CD14-positive monocyte (primary cell): ENCODE measurements at regions not wholly inside any gene's neighbourhood (a gene's known extent, or its start where the extent isn't known, plus 50 kb on each side); places are given as distances from the start of the nearest gene placed in this dataset.

Experiments
- DNase-seq, 3 donors: peaks; one replicate each; pipeline ENCODE4 v3.0.0-alpha.2; 2011 to 2022
- H2AFZ ChIP-seq: 2 replicates; pipeline ENCODE4 v1.6.0; 2012; ENCODE audit warnings: mild to moderate bottlenecking, low read depth, low read length, inconsistent platforms; ENCODE audit not compliant: insufficient read depth, poor library complexity, severe bottlenecking
- H3K27ac ChIP-seq, 2 donors: 1 replicate in 1 of 2; 2 replicates in 1 of 2; pipeline ENCODE4 v1.5.1; 2012 to 2013; ENCODE audit warnings: low read length in 2 of 2, control low read depth in 1 of 2, inconsistent platforms in 1 of 2, low read depth in 1 of 2, mild to moderate bottlenecking in 1 of 2
- H3K27me3 ChIP-seq, 2 donors: one replicate each; pipeline versions ENCODE4 v1.6.0 to v1.6.1; 2011 to 2013; ENCODE audit warnings: low read length in 2 of 2; ENCODE audit not compliant: control insufficient read depth in 2 of 2, insufficient read depth in 2 of 2
- H3K36me3 ChIP-seq, 2 donors: replicated peaks in 1 of 2; 1 replicate in 1 of 2; 2 replicates in 1 of 2; pipeline versions ENCODE4 v1.5.1 to v1.6.1; 2012 to 2013; ENCODE audit warnings: low read length in 2 of 2, control low read depth in 1 of 2, inconsistent platforms in 1 of 2, mild to moderate bottlenecking in 1 of 2; ENCODE audit not compliant: insufficient read depth in 2 of 2, control insufficient read depth in 1 of 2
- H3K4me1 ChIP-seq, 2 donors: 1 replicate in 1 of 2; 2 replicates in 1 of 2; pipeline versions ENCODE4 v1.5.1 to v1.6.1; 2012 to 2013; ENCODE audit warnings: low read length in 2 of 2, control low read depth in 1 of 2, inconsistent platforms in 1 of 2, mild to moderate bottlenecking in 1 of 2, moderate library complexity in 1 of 2; ENCODE audit not compliant: insufficient read depth in 2 of 2, control insufficient read depth in 1 of 2
- H3K4me2 ChIP-seq: replicated peaks from 2 replicates; pipeline ENCODE3; 2012; ENCODE audit warnings: low read length, moderate library complexity, mild to moderate bottlenecking; ENCODE audit not compliant: poor library complexity, severe bottlenecking; ENCODE audit errors: extremely low read depth
- H3K4me3 ChIP-seq, 3 experiments: fragments of 200-600 bp in 1 of 3; sonication (generic) in 1 of 3; replicated peaks in 1 of 3; 1 replicate in 2 of 3; 2 replicates in 1 of 3; pipeline ENCODE4 v1.5.1; 2011 to 2013; ENCODE audit warnings: low read length in 3 of 3, mild to moderate bottlenecking in 3 of 3, control low read depth in 2 of 3, low read depth in 2 of 3, inconsistent platforms in 1 of 3, moderate library complexity in 1 of 3
- H3K79me2 ChIP-seq: 2 replicates; pipeline ENCODE4 v1.6.0; 2012; ENCODE audit warnings: mild to moderate bottlenecking, control low read depth, inconsistent platforms, low read length, moderate library complexity; ENCODE audit not compliant: insufficient read depth
- H3K9ac ChIP-seq: 2 replicates; pipeline ENCODE4 v1.6.0; 2017; ENCODE audit warnings: low read length, mild to moderate bottlenecking; ENCODE audit not compliant: insufficient read depth, poor library complexity, severe bottlenecking
- H3K9me3 ChIP-seq, 2 donors: replicated peaks in 1 of 2; 1 replicate in 1 of 2; 2 replicates in 1 of 2; pipeline versions ENCODE4 v1.5.1 to v1.6.1; 2012 to 2013; ENCODE audit warnings: low read length in 2 of 2, control low read depth in 1 of 2; ENCODE audit not compliant: control insufficient read depth in 1 of 2, insufficient read depth in 1 of 2
- H4K20me1 ChIP-seq: 2 replicates; pipeline ENCODE4 v1.6.0; 2012; ENCODE audit warnings: mild to moderate bottlenecking, low read length, control low read depth, moderate library complexity; ENCODE audit not compliant: insufficient read depth
- H3K27ac Mint-ChIP-seq, 7 donors: one replicate each; pipeline ENCODE4 v1.8.0; 2020; ENCODE audit warnings: mild to moderate bottlenecking in 7 of 7, mixed read lengths in 7 of 7, moderate library complexity in 6 of 7, inconsistent platforms in 2 of 7
- H3K27me3 Mint-ChIP-seq, 3 donors: one replicate each; pipeline ENCODE4 v1.8.0; 2021 to 2022; ENCODE audit warnings: low read depth in 3 of 3, mild to moderate bottlenecking in 3 of 3, mixed read lengths in 3 of 3, moderate library complexity in 3 of 3, inconsistent platforms in 1 of 3
- H3K36me3 Mint-ChIP-seq, 2 donors: one replicate each; pipeline ENCODE4 v1.8.0; 2020; ENCODE audit warnings: mixed read lengths in 2 of 2, inconsistent platforms in 1 of 2, mild to moderate bottlenecking in 1 of 2
- H3K4me1 Mint-ChIP-seq: one replicate; pipeline ENCODE4 v1.8.0; 2020; ENCODE audit warnings: mild to moderate bottlenecking, mixed read lengths
- H3K4me3 Mint-ChIP-seq, 2 donors: one replicate each; pipeline ENCODE4 v1.8.0; 2020; ENCODE audit warnings: mild to moderate bottlenecking in 2 of 2, mixed read lengths in 2 of 2, moderate library complexity in 1 of 2
- H3K9me3 Mint-ChIP-seq, 7 donors: one replicate each; pipeline ENCODE4 v1.8.0; 2020 to 2022; ENCODE audit warnings: mixed read lengths in 7 of 7, mild to moderate bottlenecking in 6 of 7, moderate library complexity in 6 of 7, inconsistent platforms in 2 of 7
- CTCF ChIP-seq: fragments of 200-600 bp; IDR thresholded peaks from one replicate; pipeline ENCODE4 v1.8.0; 2022; ENCODE audit warnings: antibody characterized with exemption, mild to moderate bottlenecking
- whole genome bisulfite sequencing: methylation state at CpG from one replicate; pipeline ENCODE4 v1.1.5; 2013; ENCODE audit warnings: missing lambda C conversion rate; ENCODE audit not compliant: insufficient coverage; 5-methylcytosine and 5-hydroxymethylcytosine counted together
- intact Hi-C, 2 donors: fragments of 100-400 bp; cut with micrococcal nuclease; formaldehyde crosslinking; loops; one replicate each; pipeline versions ENCODE4 v1.15.0 to v1.15.1; 2023

- no peaks in the 10 kb centered on the region for H3K36me3 ChIP-seq
- no peak overlapping the region for H3K4me3 Mint-ChIP-seq
- H3K27ac ChIP-seq, result no peak overlapping the region
- H3K79me2 ChIP-seq, result no peaks in the 10 kb centered on the region
- no peaks in the 10 kb centered on the region for H3K36me3 Mint-ChIP-seq
- no peak overlapping the region for H3K27ac Mint-ChIP-seq
- no peak overlapping the region for H3K9ac ChIP-seq
- no CpG with 5 or more reads among the region's 8 CpGs for WGBS
- no peak overlapping the region for H3K4me2 ChIP-seq
- no peaks in the 10 kb centered on the region for H3K4me1 Mint-ChIP-seq
- H3K4me1 ChIP-seq, result no peaks in the 10 kb centered on the region
- H3K9me3 Mint-ChIP-seq, result peaks cover 0 to 12% (median 3%) of the 10 kb centered on the region in 7 donors
- intact Hi-C loops, result no loop called here
- DNase-seq, result peak in 1 of 3 donors; percentile 6
- TF ChIP-seq CTCF, result no peak
- H4K20me1 ChIP-seq, result no peaks in the 10 kb centered on the region
- no peaks in the 10 kb centered on the region for H3K27me3 ChIP-seq
- H3K9me3 ChIP-seq, result no peaks in the 10 kb centered on the region
- H3K27me3 Mint-ChIP-seq, result peaks cover 0 to 3% (median 0%) of the 10 kb centered on the region in 3 donors
- H2AFZ ChIP-seq, result no peak overlapping the region
- no peak overlapping the region for H3K4me3 ChIP-seq
Observed at GRCh38 chr10:4234661-4235060, 449.7 kb upstream of the KLF6 start.

GRCh38 chr10:4231439-4231838, 446.4 kb upstream of the KLF6 start:
- WGBS, result 97% methylated on average over 5 of the region's 7 CpGs
- H2AFZ ChIP-seq, result no peak overlapping the region
- H3K9ac ChIP-seq, result no peak overlapping the region
- no peak overlapping the region for H3K27ac Mint-ChIP-seq
- H3K27ac ChIP-seq, result no peak overlapping the region
- no peaks in the 10 kb centered on the region for H3K4me1 ChIP-seq
- peaks cover 0 to 4% (median 2%) of the 10 kb centered on the region in 3 donors for H3K27me3 Mint-ChIP-seq
- intact Hi-C loops, result no loop called here
- DNase-seq, result no peak
- TF ChIP-seq CTCF, result no peak
- H3K36me3 Mint-ChIP-seq, result no peaks in the 10 kb centered on the region
- no peaks in the 10 kb centered on the region for H3K9me3 ChIP-seq
- H4K20me1 ChIP-seq, result no peaks in the 10 kb centered on the region
- no peaks in the 10 kb centered on the region for H3K4me1 Mint-ChIP-seq
- no peak overlapping the region for H3K4me3 ChIP-seq
- H3K4me3 Mint-ChIP-seq, result no peak overlapping the region
- no peaks in the 10 kb centered on the region for H3K36me3 ChIP-seq
- no peaks in the 10 kb centered on the region for H3K27me3 ChIP-seq
- H3K9me3 Mint-ChIP-seq, result peaks cover 0 to 10% (median 0%) of the 10 kb centered on the region in 7 donors
- no peaks in the 10 kb centered on the region for H3K79me2 ChIP-seq
- H3K4me2 ChIP-seq, result no peak overlapping the region
